H1 (cell line): ENCODE measurements at regions not wholly inside any gene's neighbourhood (a gene's known extent, or its start where the extent isn't known, plus 50 kb on each side); places are given as distances from the start of the nearest gene placed in this dataset.

ENCODE experiments used
- BACH1 ChIP-seq: IDR thresholded peaks from 2 replicates; pipeline ENCODE4 v1.6.1; 2012; ENCODE audit warnings: low read length, improper control_type of control experiment
- BRCA1 ChIP-seq: IDR thresholded peaks from 2 replicates; pipeline ENCODE4 v1.6.1; 2012; ENCODE audit warnings: low read depth, low read length, improper control_type of control experiment
- CEBPB ChIP-seq: IDR thresholded peaks from 2 replicates; pipeline ENCODE4 v1.6.1; 2012; ENCODE audit warnings: low read depth, low read length
- CHD1 ChIP-seq: IDR thresholded peaks from 2 replicates; pipeline ENCODE4 v1.6.1; 2012; ENCODE audit warnings: low read depth, low read length, improper control_type of control experiment
- GTF2F1 ChIP-seq: IDR thresholded peaks from 2 replicates; pipeline ENCODE4 v1.6.1; 2012; ENCODE audit warnings: low read depth, low read length, improper control_type of control experiment, borderline replicate concordance
- NRF1 ChIP-seq: IDR thresholded peaks from 2 replicates; pipeline ENCODE4 v1.6.1; 2011; ENCODE audit warnings: mild to moderate bottlenecking, low read depth, low read length, improper control_type of control experiment
- RAD21 ChIP-seq, 2 experiments: IDR thresholded peaks in 1 of 2; conservative IDR thresholded peaks in 1 of 2; 2 replicates each; pipeline ENCODE4 v1.6.1; 2011; ENCODE audit warnings: low read depth in 2 of 2, low read length in 2 of 2, improper control_type of control experiment in 1 of 2, inconsistent platforms in 1 of 2, mild to moderate bottlenecking in 1 of 2, moderate library complexity in 1 of 2
- RXRA ChIP-seq: IDR thresholded peaks from 2 replicates; pipeline ENCODE4 v1.6.1; 2011; ENCODE audit warnings: low read depth, mild to moderate bottlenecking, low read length, moderate library complexity; ENCODE audit not compliant: insufficient read depth
- SIX5 ChIP-seq: IDR thresholded peaks from 2 replicates; pipeline ENCODE4 v1.6.1; 2011; ENCODE audit warnings: mild to moderate bottlenecking, low read depth, low read length
- SRF ChIP-seq: IDR thresholded peaks from 2 replicates; pipeline ENCODE4 v1.6.1; 2011; ENCODE audit warnings: mild to moderate bottlenecking, low read depth, low read length, moderate library complexity
- TF ChIP-seq, protein P1 (sequence below): fragments of 300-600 bp; sonication (generic); IDR thresholded peaks from 2 replicates; pipeline ENCODE4 v1.7.1; 2012; ENCODE audit warnings: low read length, moderate library complexity, mild to moderate bottlenecking, inconsistent platforms; ENCODE audit not compliant: insufficient replicate concordance

DNA sequence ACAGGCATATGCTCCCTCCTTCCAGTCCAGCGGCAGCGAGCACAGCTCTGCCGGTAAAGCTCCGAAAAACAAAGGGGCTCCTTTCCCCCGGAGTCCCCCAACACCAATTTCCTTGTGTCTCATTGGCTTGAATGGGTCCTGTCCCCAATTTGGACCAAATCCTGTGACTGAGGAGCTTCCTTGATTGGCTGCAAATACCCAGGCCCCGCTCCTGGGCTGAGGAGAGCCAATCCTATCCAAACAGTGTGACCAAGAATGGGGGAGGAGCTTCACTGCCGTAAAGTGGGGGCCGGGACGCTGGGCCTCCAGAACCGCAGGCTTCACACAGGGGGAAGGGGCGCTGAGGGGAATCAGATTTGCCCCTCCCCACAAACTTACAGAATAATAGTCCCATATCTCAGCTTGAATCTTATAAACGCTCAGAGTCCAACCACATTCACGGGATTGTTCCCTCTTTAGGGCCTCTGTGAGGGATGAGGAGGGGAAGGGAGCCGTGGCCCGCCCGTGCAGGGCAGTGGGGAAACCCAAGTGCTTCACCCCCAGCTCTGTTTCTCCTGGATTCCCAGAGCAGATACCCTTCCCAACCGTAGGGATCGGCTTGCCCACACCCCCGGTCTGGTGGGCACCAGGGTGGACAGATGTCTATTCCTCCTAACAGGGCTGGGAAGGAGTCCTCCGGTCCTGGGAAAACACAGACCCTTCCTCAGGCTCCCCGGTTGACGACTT lies 141.0 kb upstream of the MLN start (continued):
- TF ChIP-seq, protein P1, sequence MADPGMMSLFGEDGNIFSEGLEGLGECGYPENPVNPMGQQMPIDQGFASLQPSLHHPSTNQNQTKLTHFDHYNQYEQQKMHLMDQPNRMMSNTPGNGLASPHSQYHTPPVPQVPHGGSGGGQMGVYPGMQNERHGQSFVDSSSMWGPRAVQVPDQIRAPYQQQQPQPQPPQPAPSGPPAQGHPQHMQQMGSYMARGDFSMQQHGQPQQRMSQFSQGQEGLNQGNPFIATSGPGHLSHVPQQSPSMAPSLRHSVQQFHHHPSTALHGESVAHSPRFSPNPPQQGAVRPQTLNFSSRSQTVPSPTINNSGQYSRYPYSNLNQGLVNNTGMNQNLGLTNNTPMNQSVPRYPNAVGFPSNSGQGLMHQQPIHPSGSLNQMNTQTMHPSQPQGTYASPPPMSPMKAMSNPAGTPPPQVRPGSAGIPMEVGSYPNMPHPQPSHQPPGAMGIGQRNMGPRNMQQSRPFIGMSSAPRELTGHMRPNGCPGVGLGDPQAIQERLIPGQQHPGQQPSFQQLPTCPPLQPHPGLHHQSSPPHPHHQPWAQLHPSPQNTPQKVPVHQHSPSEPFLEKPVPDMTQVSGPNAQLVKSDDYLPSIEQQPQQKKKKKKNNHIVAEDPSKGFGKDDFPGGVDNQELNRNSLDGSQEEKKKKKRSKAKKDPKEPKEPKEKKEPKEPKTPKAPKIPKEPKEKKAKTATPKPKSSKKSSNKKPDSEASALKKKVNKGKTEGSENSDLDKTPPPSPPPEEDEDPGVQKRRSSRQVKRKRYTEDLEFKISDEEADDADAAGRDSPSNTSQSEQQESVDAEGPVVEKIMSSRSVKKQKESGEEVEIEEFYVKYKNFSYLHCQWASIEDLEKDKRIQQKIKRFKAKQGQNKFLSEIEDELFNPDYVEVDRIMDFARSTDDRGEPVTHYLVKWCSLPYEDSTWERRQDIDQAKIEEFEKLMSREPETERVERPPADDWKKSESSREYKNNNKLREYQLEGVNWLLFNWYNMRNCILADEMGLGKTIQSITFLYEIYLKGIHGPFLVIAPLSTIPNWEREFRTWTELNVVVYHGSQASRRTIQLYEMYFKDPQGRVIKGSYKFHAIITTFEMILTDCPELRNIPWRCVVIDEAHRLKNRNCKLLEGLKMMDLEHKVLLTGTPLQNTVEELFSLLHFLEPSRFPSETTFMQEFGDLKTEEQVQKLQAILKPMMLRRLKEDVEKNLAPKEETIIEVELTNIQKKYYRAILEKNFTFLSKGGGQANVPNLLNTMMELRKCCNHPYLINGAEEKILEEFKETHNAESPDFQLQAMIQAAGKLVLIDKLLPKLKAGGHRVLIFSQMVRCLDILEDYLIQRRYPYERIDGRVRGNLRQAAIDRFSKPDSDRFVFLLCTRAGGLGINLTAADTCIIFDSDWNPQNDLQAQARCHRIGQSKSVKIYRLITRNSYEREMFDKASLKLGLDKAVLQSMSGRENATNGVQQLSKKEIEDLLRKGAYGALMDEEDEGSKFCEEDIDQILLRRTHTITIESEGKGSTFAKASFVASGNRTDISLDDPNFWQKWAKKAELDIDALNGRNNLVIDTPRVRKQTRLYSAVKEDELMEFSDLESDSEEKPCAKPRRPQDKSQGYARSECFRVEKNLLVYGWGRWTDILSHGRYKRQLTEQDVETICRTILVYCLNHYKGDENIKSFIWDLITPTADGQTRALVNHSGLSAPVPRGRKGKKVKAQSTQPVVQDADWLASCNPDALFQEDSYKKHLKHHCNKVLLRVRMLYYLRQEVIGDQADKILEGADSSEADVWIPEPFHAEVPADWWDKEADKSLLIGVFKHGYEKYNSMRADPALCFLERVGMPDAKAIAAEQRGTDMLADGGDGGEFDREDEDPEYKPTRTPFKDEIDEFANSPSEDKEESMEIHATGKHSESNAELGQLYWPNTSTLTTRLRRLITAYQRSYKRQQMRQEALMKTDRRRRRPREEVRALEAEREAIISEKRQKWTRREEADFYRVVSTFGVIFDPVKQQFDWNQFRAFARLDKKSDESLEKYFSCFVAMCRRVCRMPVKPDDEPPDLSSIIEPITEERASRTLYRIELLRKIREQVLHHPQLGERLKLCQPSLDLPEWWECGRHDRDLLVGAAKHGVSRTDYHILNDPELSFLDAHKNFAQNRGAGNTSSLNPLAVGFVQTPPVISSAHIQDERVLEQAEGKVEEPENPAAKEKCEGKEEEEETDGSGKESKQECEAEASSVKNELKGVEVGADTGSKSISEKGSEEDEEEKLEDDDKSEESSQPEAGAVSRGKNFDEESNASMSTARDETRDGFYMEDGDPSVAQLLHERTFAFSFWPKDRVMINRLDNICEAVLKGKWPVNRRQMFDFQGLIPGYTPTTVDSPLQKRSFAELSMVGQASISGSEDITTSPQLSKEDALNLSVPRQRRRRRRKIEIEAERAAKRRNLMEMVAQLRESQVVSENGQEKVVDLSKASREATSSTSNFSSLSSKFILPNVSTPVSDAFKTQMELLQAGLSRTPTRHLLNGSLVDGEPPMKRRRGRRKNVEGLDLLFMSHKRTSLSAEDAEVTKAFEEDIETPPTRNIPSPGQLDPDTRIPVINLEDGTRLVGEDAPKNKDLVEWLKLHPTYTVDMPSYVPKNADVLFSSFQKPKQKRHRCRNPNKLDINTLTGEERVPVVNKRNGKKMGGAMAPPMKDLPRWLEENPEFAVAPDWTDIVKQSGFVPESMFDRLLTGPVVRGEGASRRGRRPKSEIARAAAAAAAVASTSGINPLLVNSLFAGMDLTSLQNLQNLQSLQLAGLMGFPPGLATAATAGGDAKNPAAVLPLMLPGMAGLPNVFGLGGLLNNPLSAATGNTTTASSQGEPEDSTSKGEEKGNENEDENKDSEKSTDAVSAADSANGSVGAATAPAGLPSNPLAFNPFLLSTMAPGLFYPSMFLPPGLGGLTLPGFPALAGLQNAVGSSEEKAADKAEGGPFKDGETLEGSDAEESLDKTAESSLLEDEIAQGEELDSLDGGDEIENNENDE: no peak
- TF ChIP-seq SRF: no peak
- no peak for TF ChIP-seq RAD21 (IDR thresholded peaks at IDR 0.05 in 1 of 2, conservative IDR thresholded peaks at IDR 0.05 in 1 of 2; ENCODE audit: low read depth in 2 of 2, low read length in 2 of 2)
- no peak for TF ChIP-seq NRF1
- no peak for TF ChIP-seq RXRA
- TF ChIP-seq BACH1: no peak
- TF ChIP-seq CEBPB: no peak
- no peak for TF ChIP-seq BRCA1
- TF ChIP-seq GTF2F1: no peak
- TF ChIP-seq SIX5: no peak
- no peak for TF ChIP-seq CHD1
